GM19372 (cell line): ENCODE measurements at regions not wholly inside any gene's neighbourhood (a gene's known extent, or its start where the extent isn't known, plus 50 kb on each side); places are given as distances from the start of the nearest gene placed in this dataset.

Source experiments
- ATAC-seq: cut with Tn5 transposase; IDR thresholded peaks from one replicate; pipeline ENCODE4 v1.9.1; 2021; ENCODE audit warnings: mild to moderate bottlenecking, low read depth, moderate library complexity; ENCODE audit not compliant: unreplicated experiment

GRCh38 chr18:78777992-78778391 is 201.6 kb upstream of the SALL3 start:
- ATAC-seq: no peak

GRCh38 chr18:78778651-78779050 is 201.0 kb upstream of the SALL3 start:
- no peak for ATAC-seq

- no peak for ATAC-seq
Measured at GRCh38 chr18:78779996-78780718, 199.5 kb upstream of the SALL3 start.

GRCh38 chr18:78780719-78781600 is 198.7 kb upstream of the SALL3 start:
- no peak for ATAC-seq

- no peak for ATAC-seq
Measured at GRCh38 chr18:78781601-78781960, 198.0 kb upstream of the SALL3 start.

GRCh38 chr18:78782951-78783563 is 196.6 kb upstream of the SALL3 start:
- ATAC-seq: no peak

- ATAC-seq: no peak
Measured at GRCh38 chr18:78783564-78783960, 196.1 kb upstream of the SALL3 start.

GRCh38 chr18:78784861-78785260 is 194.8 kb upstream of the SALL3 start:
- ATAC-seq: no peak

GRCh38 chr18:78785706-78786105 is 193.9 kb upstream of the SALL3 start:
- no peak for ATAC-seq

GRCh38 chr18:78786776-78787175 is 192.8 kb upstream of the SALL3 start:
- no peak for ATAC-seq

- ATAC-seq: no peak
Measured at GRCh38 chr18:78787751-78788150, 191.9 kb upstream of the SALL3 start.

- ATAC-seq: no peak
Measured at GRCh38 chr18:78788161-78788560, 191.5 kb upstream of the SALL3 start.

GRCh38 chr18:78789850-78790249 is 189.8 kb upstream of the SALL3 start:
- ATAC-seq: no peak

GRCh38 chr18:78790511-78790910 is 189.1 kb upstream of the SALL3 start:
- ATAC-seq: no peak

- no peak for ATAC-seq
Measured at GRCh38 chr18:78790960-78791359, 188.7 kb upstream of the SALL3 start.

- no peak for ATAC-seq
Measured at GRCh38 chr18:78792094-78792493, 187.5 kb upstream of the SALL3 start.

- ATAC-seq: no peak
Measured at GRCh38 chr18:78792736-78793135, 186.9 kb upstream of the SALL3 start.

GRCh38 chr18:78793313-78794070 is 186.1 kb upstream of the SALL3 start:
- no peak for ATAC-seq

- no peak for ATAC-seq
Measured at GRCh38 chr18:78794071-78794430, 185.6 kb upstream of the SALL3 start.

GRCh38 chr18:78796693-78797455 is 182.7 kb upstream of the SALL3 start:
- no peak for ATAC-seq
